ENCODE measurements at regions not wholly inside any gene's neighbourhood (a gene's known extent, or its start where the extent isn't known, plus 50 kb on each side); places are given as distances from the start of the nearest gene placed in this dataset.

GRCh38 chr13:89932902-89933301 lies 1414.6 kb upstream of the MIR17HG start:
- CTCF ChIA-PET (ENCODE audit: low intra/inter-chr PET ratio), result no interaction called here
- no peaks in the 10 kb centered on the region for H3K36me3 ChIP-seq (ENCODE audit: control insufficient read depth, insufficient read depth, low read length)
- BruUV-seq (replicated peaks), result no TSS peak

More at GRCh38 chr13:89932902-89933301, 1414.6 kb upstream of the MIR17HG start:
- FAIRE-seq (no peak), DNase-seq (ENCODE audit: extremely low read depth in 1 of 4, low spot score in 3 of 4) (no peak), ATAC-seq (no peak)
- POLR2A ChIA-PET, result no interaction called here
- Histone ChIP-seq H3K4me1 (replicated peaks in 1 of 2; ENCODE audit: control insufficient read depth in 2 of 2, insufficient read depth in 2 of 2, low read length in 2 of 2) (no peaks in the 10 kb centered on the region), H3K9ac (ENCODE audit: insufficient read depth in 1 of 2, low read depth in 2 of 2, low read length in 2 of 2) (no peak overlapping the region), H3K27ac (ENCODE audit: extremely low read depth, low read depth, low read length) (no peak overlapping the region), H3K9me3 (replicated peaks; ENCODE audit: control insufficient read depth, insufficient read depth, low read depth, low read length) (peaks cover 6% of the 10 kb centered on the region; the same call in 1 of the 2 replicates), H3K4me2 (ENCODE audit: insufficient read depth, low read length) (no peak overlapping the region), H2AFZ (ENCODE audit: low read depth, low read length) (no peak overlapping the region), H3K27me3 (ENCODE audit: control insufficient read depth in 2 of 2, insufficient read depth in 2 of 2, low read length in 2 of 2) (no peaks in the 10 kb centered on the region), H4K20me1 (replicated peaks; ENCODE audit: control insufficient read depth, insufficient read depth, low read length) (no peaks in the 10 kb centered on the region), H3K4me3 (no peak overlapping the region), H3K79me2 (ENCODE audit: control insufficient read depth, insufficient read depth, low read length) (no peaks in the 10 kb centered on the region), H3K9me1 (ENCODE audit: control insufficient read depth, insufficient read depth, low read length) (no peaks in the 10 kb centered on the region)
- intact Hi-C loops (cut with micrococcal nuclease), result no loop called here
- 0% methylated on average over 4 of the region's 8 CpGs for WGBS (ENCODE audit: insufficient coverage, low coverage, missing lambda C conversion rate)
- TF ChIP-seq ELF2 (CRISPR knock-in tag; IDR thresholded peaks at IDR 0.05) (0 out of 2 replicates have a peak, but pooled peaks have one; percentile 24), TCF15 (CRISPR knock-in tag; IDR thresholded peaks at IDR 0.05) (0 out of 2 replicates have a peak, but pooled peaks have one; percentile 21), HOMEZ (CRISPR knock-in tag; IDR thresholded peaks at IDR 0.05) (no peak), ZNF212 (CRISPR knock-in tag; IDR thresholded peaks at IDR 0.05) (0 out of 2 replicates have a peak, but pooled peaks have one; percentile 40), PPARD (CRISPR knock-in tag; IDR thresholded peaks at IDR 0.05) (0 out of 2 replicates have a peak, but pooled peaks have one; percentile 14), ZNF778 (CRISPR knock-in tag; IDR thresholded peaks at IDR 0.05) (0 out of 2 replicates have a peak, but pooled peaks have one; percentile 68)
- in situ Hi-C loops (cut with MboI), result no loop called here

All from K562 (cell line).